Nephron (organoid): ENCODE measurements at regions not wholly inside any gene's neighbourhood (a gene's known extent, or its start where the extent isn't known, plus 50 kb on each side); places are given as distances from the start of the nearest gene placed in this dataset.

Experiments used
- H3K27ac Mint-ChIP-seq, 3 experiments: 2 replicates each; pipeline ENCODE4 v1.8.0; 2020; ENCODE audit warnings: mixed read lengths in 3 of 3, mild to moderate bottlenecking in 2 of 3, moderate library complexity in 1 of 3
- H3K27me3 Mint-ChIP-seq: 2 replicates; pipeline ENCODE4 v1.8.0; 2021; ENCODE audit warnings: low read depth, mild to moderate bottlenecking, moderate library complexity, mixed read lengths
- H3K36me3 Mint-ChIP-seq: 2 replicates; pipeline ENCODE4 v1.8.0; 2020; ENCODE audit warnings: low read depth, mixed read lengths
- H3K4me1 Mint-ChIP-seq: 2 replicates; pipeline ENCODE4 v1.8.0; 2020; ENCODE audit warnings: mixed read lengths
- H3K4me3 Mint-ChIP-seq, 3 experiments: 2 replicates each; pipeline ENCODE4 v1.8.0; 2020; ENCODE audit warnings: mild to moderate bottlenecking in 3 of 3, mixed read lengths in 3 of 3, moderate library complexity in 2 of 3
- H3K9me3 Mint-ChIP-seq: 2 replicates; pipeline ENCODE4 v1.8.0; 2020; ENCODE audit warnings: mixed read lengths
- TF ChIP-seq, protein P1 (sequence below), 3 experiments: fragments of 200-600 bp; sonication (generic); IDR thresholded peaks; one replicate each; pipeline ENCODE4 v1.5.0; 2021; ENCODE audit warnings: antibody characterized with exemption in 3 of 3; ENCODE audit not compliant: unreplicated experiment in 3 of 3

GRCh38 chr15:69881766-69882165, 216.0 kb downstream of the TLE3 start:
- no peak overlapping the region for H3K4me3 Mint-ChIP-seq
- peaks cover under 1% of the 10 kb centered on the region for H3K9me3 Mint-ChIP-seq
- H3K4me1 Mint-ChIP-seq, result peaks cover 19% of the 10 kb centered on the region
- H3K27ac Mint-ChIP-seq, result peak overlapping the region in 1 of 3 experiments; percentile 29
- TF ChIP-seq, protein P1, sequence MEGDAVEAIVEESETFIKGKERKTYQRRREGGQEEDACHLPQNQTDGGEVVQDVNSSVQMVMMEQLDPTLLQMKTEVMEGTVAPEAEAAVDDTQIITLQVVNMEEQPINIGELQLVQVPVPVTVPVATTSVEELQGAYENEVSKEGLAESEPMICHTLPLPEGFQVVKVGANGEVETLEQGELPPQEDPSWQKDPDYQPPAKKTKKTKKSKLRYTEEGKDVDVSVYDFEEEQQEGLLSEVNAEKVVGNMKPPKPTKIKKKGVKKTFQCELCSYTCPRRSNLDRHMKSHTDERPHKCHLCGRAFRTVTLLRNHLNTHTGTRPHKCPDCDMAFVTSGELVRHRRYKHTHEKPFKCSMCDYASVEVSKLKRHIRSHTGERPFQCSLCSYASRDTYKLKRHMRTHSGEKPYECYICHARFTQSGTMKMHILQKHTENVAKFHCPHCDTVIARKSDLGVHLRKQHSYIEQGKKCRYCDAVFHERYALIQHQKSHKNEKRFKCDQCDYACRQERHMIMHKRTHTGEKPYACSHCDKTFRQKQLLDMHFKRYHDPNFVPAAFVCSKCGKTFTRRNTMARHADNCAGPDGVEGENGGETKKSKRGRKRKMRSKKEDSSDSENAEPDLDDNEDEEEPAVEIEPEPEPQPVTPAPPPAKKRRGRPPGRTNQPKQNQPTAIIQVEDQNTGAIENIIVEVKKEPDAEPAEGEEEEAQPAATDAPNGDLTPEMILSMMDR (IDR thresholded peaks at IDR 0.05; ENCODE audit: unreplicated experiment in 3 of 3), result no peak
- H3K27me3 Mint-ChIP-seq, result peaks cover 42% of the 10 kb centered on the region
- H3K36me3 Mint-ChIP-seq, result no peaks in the 10 kb centered on the region

- TF ChIP-seq, protein P1 (IDR thresholded peaks at IDR 0.05; ENCODE audit: unreplicated experiment in 3 of 3), result no peak
- Mint-ChIP-seq H3K4me1 (peaks cover 20% of the 10 kb centered on the region), H3K9me3 (peaks cover 2% of the 10 kb centered on the region), H3K27ac (no peak overlapping the region), H3K4me3 (no peak overlapping the region), H3K36me3 (peaks cover 3% of the 10 kb centered on the region), H3K27me3 (peaks cover 49% of the 10 kb centered on the region)
These were observed 214.4 kb downstream of the TLE3 start for GRCh38 chr15:69883306-69883705.

- H3K4me3 Mint-ChIP-seq, result no peak overlapping the region
- TF ChIP-seq, protein P1 (IDR thresholded peaks at IDR 0.05; ENCODE audit: unreplicated experiment in 3 of 3), result no peak
- H3K27ac Mint-ChIP-seq, result no peak overlapping the region
- peaks cover 19% of the 10 kb centered on the region for H3K4me1 Mint-ChIP-seq
- H3K27me3 Mint-ChIP-seq, result peaks cover 52% of the 10 kb centered on the region
- H3K9me3 Mint-ChIP-seq, result peaks cover 2% of the 10 kb centered on the region
- peaks cover 3% of the 10 kb centered on the region for H3K36me3 Mint-ChIP-seq
These were observed 212.4 kb downstream of the TLE3 start for GRCh38 chr15:69885173-69885955.

- Mint-ChIP-seq H3K4me1 (peaks cover 10% of the 10 kb centered on the region), H3K4me3 (no peak overlapping the region), H3K36me3 (peaks cover 7% of the 10 kb centered on the region), H3K27me3 (peaks cover 58% of the 10 kb centered on the region), H3K27ac (no peak overlapping the region), H3K9me3 (peaks cover 6% of the 10 kb centered on the region)
- TF ChIP-seq, protein P1 (IDR thresholded peaks at IDR 0.05; ENCODE audit: unreplicated experiment in 3 of 3), result no peak
These were observed 210.7 kb downstream of the TLE3 start for GRCh38 chr15:69887009-69887408.

DNA sequence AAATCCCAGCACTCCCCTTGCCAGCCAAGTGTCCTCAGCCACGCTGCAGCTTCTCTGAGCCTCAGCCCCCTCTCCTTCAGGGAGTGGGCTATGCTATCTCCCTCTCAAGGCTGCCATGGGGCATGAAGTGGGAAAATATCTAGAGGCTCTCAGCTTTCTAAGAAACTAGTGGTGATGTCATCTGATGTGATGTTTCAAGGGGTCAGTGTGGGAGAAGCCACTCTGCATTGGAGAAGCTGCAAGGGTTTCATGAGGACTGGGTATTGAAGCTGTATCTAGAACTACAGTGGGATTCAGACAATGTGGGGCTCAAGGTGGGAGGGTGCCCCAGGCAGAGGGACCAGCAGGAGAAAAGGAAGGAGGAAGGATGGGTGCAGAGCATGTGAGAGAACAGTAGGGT, 210.2 kb downstream of the TLE3 start:
- Mint-ChIP-seq H3K9me3 (peaks cover 6% of the 10 kb centered on the region), H3K27ac (no peak overlapping the region), H3K4me3 (no peak overlapping the region), H3K36me3 (peaks cover 7% of the 10 kb centered on the region), H3K4me1 (peaks cover 10% of the 10 kb centered on the region), H3K27me3 (peaks cover 57% of the 10 kb centered on the region)
- TF ChIP-seq, protein P1 (IDR thresholded peaks at IDR 0.05; ENCODE audit: unreplicated experiment in 3 of 3), result no peak

DNA sequence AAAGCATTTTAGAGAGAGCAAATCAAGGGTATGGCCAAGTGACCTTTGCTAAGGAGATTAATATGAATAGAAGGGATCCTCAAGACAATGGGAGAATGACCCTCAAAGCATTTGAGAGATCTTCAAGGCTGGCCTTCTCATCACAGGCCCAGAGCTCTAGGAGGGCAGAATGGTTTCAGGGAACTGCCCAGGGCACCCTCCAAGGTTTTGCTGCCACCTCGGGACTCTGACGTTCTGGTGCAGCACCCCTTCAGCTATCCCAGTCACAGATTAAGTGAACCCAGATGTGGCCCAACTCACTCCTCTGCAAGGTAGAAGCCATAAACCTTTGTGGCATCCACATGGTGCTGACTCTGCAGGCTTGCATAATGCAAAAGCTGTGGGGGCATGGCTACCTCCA, 209.3 kb downstream of the TLE3 start:
- no peak overlapping the region for H3K4me3 Mint-ChIP-seq
- H3K4me1 Mint-ChIP-seq, result peaks cover 10% of the 10 kb centered on the region
- peaks cover 53% of the 10 kb centered on the region for H3K27me3 Mint-ChIP-seq
- peaks cover 7% of the 10 kb centered on the region for H3K36me3 Mint-ChIP-seq
- peaks cover 6% of the 10 kb centered on the region for H3K9me3 Mint-ChIP-seq
- H3K27ac Mint-ChIP-seq, result no peak overlapping the region
- TF ChIP-seq, protein P1 (IDR thresholded peaks at IDR 0.05; ENCODE audit: unreplicated experiment in 3 of 3), result no peak
